ENCODE measurements at regions not wholly inside any gene's neighbourhood (a gene's known extent, or its start where the extent isn't known, plus 50 kb on each side); places are given as distances from the start of the nearest gene placed in this dataset.
"Not testable (repeated sequence)": the region's sequence is repeated elsewhere in the genome, so short reads cannot be mapped to it uniquely, and the experiment has no call there.

- TF ChIP-seq POLR2A (IDR thresholded peaks at IDR 0.05) (no peak), POLR2AphosphoS5 (IDR thresholded peaks at IDR 0.05) (no peak), CTCF (IDR thresholded peaks at IDR 0.05) (no peak), EP300 (IDR thresholded peaks at IDR 0.05) (no peak)
- Histone ChIP-seq H3K36me3 (no peaks in the 10 kb centered on the region), H3K27me3 (no peaks in the 10 kb centered on the region), H3K4me3 (no peak overlapping the region), H3K27ac (no peak overlapping the region), H3K4me1 (no peaks in the 10 kb centered on the region), H3K9me3 (no peaks in the 10 kb centered on the region)
- DNase-seq (no peak), ATAC-seq (ENCODE audit: low FRiP score in 2 of 2) (no peak)
- 84 to 86% methylated on average over 31 of the region's 32 CpGs for WGBS, 2 donors
Measured at GRCh38 chr2:392181-392925, 104.5 kb upstream of the ALKAL2 start.

- ATAC-seq (ENCODE audit: low FRiP score in 2 of 2), result no peak
- Histone ChIP-seq H3K27ac (no peak overlapping the region), H3K36me3 (no peaks in the 10 kb centered on the region), H3K9me3 (no peaks in the 10 kb centered on the region), H3K4me1 (no peaks in the 10 kb centered on the region), H3K4me3 (no peak overlapping the region), H3K27me3 (no peaks in the 10 kb centered on the region)
- TF ChIP-seq EP300 (IDR thresholded peaks at IDR 0.05), result no peak
- no peak for TF ChIP-seq CTCF (IDR thresholded peaks at IDR 0.05)
- no peak for TF ChIP-seq POLR2A (IDR thresholded peaks at IDR 0.05)
- TF ChIP-seq POLR2AphosphoS5 (IDR thresholded peaks at IDR 0.05), result no peak
- DNase-seq, result no peak
- WGBS, 2 donors, result 58 to 69% methylated on average over 6 of the region's 6 CpGs
Measured at GRCh38 chr2:391696-392095, 103.8 kb upstream of the ALKAL2 start.

GRCh38 chr2:390959-391358 lies 103.1 kb upstream of the ALKAL2 start:
- Histone ChIP-seq H3K27ac (no peak overlapping the region), H3K4me3 (no peak overlapping the region), H3K27me3 (no peaks in the 10 kb centered on the region), H3K9me3 (no peaks in the 10 kb centered on the region), H3K36me3 (no peaks in the 10 kb centered on the region), H3K4me1 (no peaks in the 10 kb centered on the region)
- TF ChIP-seq POLR2A (IDR thresholded peaks at IDR 0.05), result no peak
- no peak for TF ChIP-seq POLR2AphosphoS5 (IDR thresholded peaks at IDR 0.05)
- no peak for TF ChIP-seq EP300 (IDR thresholded peaks at IDR 0.05)
- no peak for TF ChIP-seq CTCF (IDR thresholded peaks at IDR 0.05)
- 86 to 92% methylated on average over 14 of the region's 14 CpGs for WGBS, 2 donors
- ATAC-seq (ENCODE audit: low FRiP score in 2 of 2) (no peak), DNase-seq (no peak)

GRCh38 chr2:389985-390384 lies 102.1 kb upstream of the ALKAL2 start:
- ATAC-seq (ENCODE audit: low FRiP score in 2 of 2); H3K9me3 ChIP-seq; H3K4me1 ChIP-seq; H3K4me3 ChIP-seq; H3K27ac ChIP-seq; H3K36me3 ChIP-seq; H3K27me3 ChIP-seq; DNase-seq: not testable (repeated sequence)
- WGBS, 2 donors, result 89 to 91% methylated on average over 15 of the region's 15 CpGs

GRCh38 chr2:388752-389151 lies 100.9 kb upstream of the ALKAL2 start:
- H3K9me3 ChIP-seq; H3K27me3 ChIP-seq; DNase-seq; H3K4me1 ChIP-seq; H3K36me3 ChIP-seq; ATAC-seq (ENCODE audit: low FRiP score in 2 of 2); H3K4me3 ChIP-seq; H3K27ac ChIP-seq: not testable (repeated sequence)
- 93 to 96% methylated on average over 24 of the region's 24 CpGs for WGBS, 2 donors

GRCh38 chr2:387980-388421 lies 100.1 kb upstream of the ALKAL2 start:
- Histone ChIP-seq H3K36me3 (no peaks in the 10 kb centered on the region), H3K9me3 (no peaks in the 10 kb centered on the region), H3K27ac (no peak overlapping the region), H3K4me1 (no peaks in the 10 kb centered on the region), H3K27me3 (no peaks in the 10 kb centered on the region), H3K4me3 (no peak overlapping the region)
- 88 to 90% methylated on average over 15 to 17 of the region's 18 CpGs for WGBS, 2 donors
- TF ChIP-seq POLR2A (IDR thresholded peaks at IDR 0.05), result no peak
- TF ChIP-seq CTCF (IDR thresholded peaks at IDR 0.05), result no peak
- no peak for TF ChIP-seq POLR2AphosphoS5 (IDR thresholded peaks at IDR 0.05)
- no peak for TF ChIP-seq EP300 (IDR thresholded peaks at IDR 0.05)
- peak in 1 of 2 donors; percentile 51 for ATAC-seq (ENCODE audit: low FRiP score in 2 of 2)
- DNase-seq, result peak in 1 of 2 donors; percentile 68

Measured in upper lobe of left lung (tissue), 6 donors.